GM12874 (cell line): ENCODE measurements at regions not wholly inside any gene's neighbourhood (a gene's known extent, or its start where the extent isn't known, plus 50 kb on each side); places are given as distances from the start of the nearest gene placed in this dataset.

ENCODE experiments used
- CTCF ChIP-seq: IDR thresholded peaks from 2 replicates; pipeline ENCODE4 v1.5.1; 2011; ENCODE audit warnings: low read depth, mild to moderate bottlenecking, control low read depth, low read length, moderate library complexity; ENCODE audit not compliant: insufficient read depth

- TF ChIP-seq CTCF: no peak
Measured at GRCh38 chr4:24645765-24646550, 61.6 kb upstream of the DHX15 start.

GRCh38 chr4:24646798-24647460 is 62.6 kb upstream of the DHX15 start:
- TF ChIP-seq CTCF: no peak

GRCh38 chr4:24650849-24651640 is 66.7 kb upstream of the DHX15 start:
- TF ChIP-seq CTCF: no peak

- no peak for TF ChIP-seq CTCF
Measured at GRCh38 chr4:24655326-24655725, 71.0 kb upstream of the DHX15 start.

GRCh38 chr4:24655971-24656370 is 71.6 kb upstream of the DHX15 start:
- TF ChIP-seq CTCF: no peak

GRCh38 chr4:24656906-24657305 is 72.6 kb upstream of the DHX15 start:
- TF ChIP-seq CTCF: no peak
